RWPE2 (cell line): ENCODE measurements at regions not wholly inside any gene's neighbourhood (a gene's known extent, or its start where the extent isn't known, plus 50 kb on each side); places are given as distances from the start of the nearest gene placed in this dataset.

Experiments used
- ATAC-seq: fragments of 200-7000 bp; cut with Tn5 transposase; 3 replicates; pipeline ENCODE4 v1.9.1; 2021; ENCODE audit warnings: low read depth
- DNase-seq: peaks from one replicate; pipeline ENCODE4 v3.0.0-alpha.2; 2020; ENCODE audit warnings: low spot score
- H3K27ac ChIP-seq: fragments of 450-650 bp; 2 replicates; pipeline ENCODE4 v1.5.1; 2017; ENCODE audit warnings: mild to moderate bottlenecking; ENCODE audit not compliant: poor library complexity, severe bottlenecking
- H3K27me3 ChIP-seq: fragments of 250-450 bp; sonication (Bioruptor Pico); 2 replicates; pipeline ENCODE4 v1.5.1; 2021; ENCODE audit warnings: mild to moderate bottlenecking, moderate library complexity; ENCODE audit not compliant: insufficient read depth, poor library complexity, severe bottlenecking
- H3K36me3 ChIP-seq: fragments of 250-450 bp; sonication (Bioruptor Pico); 2 replicates; pipeline ENCODE4 v1.5.1; 2020; ENCODE audit warnings: low read depth, mild to moderate bottlenecking, moderate library complexity
- H3K4me1 ChIP-seq: fragments of 250-450 bp; sonication (Bioruptor Pico); 2 replicates; pipeline ENCODE4 v1.5.1; 2021; ENCODE audit warnings: mild to moderate bottlenecking, moderate library complexity; ENCODE audit not compliant: insufficient read depth, poor library complexity, severe bottlenecking
- H3K4me3 ChIP-seq: fragments of 250-450 bp; sonication (Bioruptor Pico); 2 replicates; pipeline ENCODE4 v1.5.1; 2021; ENCODE audit warnings: mild to moderate bottlenecking, moderate library complexity; ENCODE audit not compliant: severe bottlenecking
- H3K9me3 ChIP-seq: fragments of 250-450 bp; sonication (Bioruptor Pico); 2 replicates; pipeline ENCODE4 v1.5.1; 2021; ENCODE audit warnings: mild to moderate bottlenecking, moderate library complexity; ENCODE audit not compliant: severe bottlenecking
- TF ChIP-seq, protein P1 (sequence below): fragments of 450-650 bp; IDR thresholded peaks from one replicate; pipeline ENCODE4 v1.5.1; 2017; ENCODE audit warnings: mild to moderate bottlenecking, moderate library complexity; ENCODE audit not compliant: poor library complexity, severe bottlenecking

DNA sequence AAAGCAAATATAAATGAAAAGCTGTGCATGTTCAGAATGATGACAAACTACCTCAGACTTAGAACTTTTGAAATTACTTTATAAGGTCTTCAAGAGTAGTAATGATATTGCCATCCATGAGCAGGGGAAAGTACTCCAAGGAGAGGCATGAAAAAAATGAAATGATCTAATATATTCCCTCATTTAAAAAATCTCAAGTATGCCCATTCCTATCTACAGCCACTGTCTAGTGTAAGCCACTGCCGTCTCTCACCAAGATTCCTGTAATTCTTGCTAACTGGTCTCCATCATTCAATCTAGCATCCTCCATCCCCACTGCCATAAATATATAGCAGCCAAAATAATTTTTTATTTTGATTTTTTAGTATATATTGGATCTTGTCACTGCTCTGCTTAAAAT lies 258.8 kb downstream of the PLOD2 start:
- ATAC-seq (no peak), DNase-seq (no peak)
- TF ChIP-seq, protein P1, sequence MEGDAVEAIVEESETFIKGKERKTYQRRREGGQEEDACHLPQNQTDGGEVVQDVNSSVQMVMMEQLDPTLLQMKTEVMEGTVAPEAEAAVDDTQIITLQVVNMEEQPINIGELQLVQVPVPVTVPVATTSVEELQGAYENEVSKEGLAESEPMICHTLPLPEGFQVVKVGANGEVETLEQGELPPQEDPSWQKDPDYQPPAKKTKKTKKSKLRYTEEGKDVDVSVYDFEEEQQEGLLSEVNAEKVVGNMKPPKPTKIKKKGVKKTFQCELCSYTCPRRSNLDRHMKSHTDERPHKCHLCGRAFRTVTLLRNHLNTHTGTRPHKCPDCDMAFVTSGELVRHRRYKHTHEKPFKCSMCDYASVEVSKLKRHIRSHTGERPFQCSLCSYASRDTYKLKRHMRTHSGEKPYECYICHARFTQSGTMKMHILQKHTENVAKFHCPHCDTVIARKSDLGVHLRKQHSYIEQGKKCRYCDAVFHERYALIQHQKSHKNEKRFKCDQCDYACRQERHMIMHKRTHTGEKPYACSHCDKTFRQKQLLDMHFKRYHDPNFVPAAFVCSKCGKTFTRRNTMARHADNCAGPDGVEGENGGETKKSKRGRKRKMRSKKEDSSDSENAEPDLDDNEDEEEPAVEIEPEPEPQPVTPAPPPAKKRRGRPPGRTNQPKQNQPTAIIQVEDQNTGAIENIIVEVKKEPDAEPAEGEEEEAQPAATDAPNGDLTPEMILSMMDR: no peak
- Histone ChIP-seq H3K4me3 (no peak overlapping the region), H3K9me3 (no peaks in the 10 kb centered on the region), H3K4me1 (no peaks in the 10 kb centered on the region), H3K36me3 (no peaks in the 10 kb centered on the region), H3K27ac (no peak overlapping the region), H3K27me3 (no peaks in the 10 kb centered on the region)

- ATAC-seq (no peak; the same call in 2 of the 3 replicates), DNase-seq (no peak)
- Histone ChIP-seq H3K9me3 (no peaks in the 10 kb centered on the region), H3K36me3 (no peaks in the 10 kb centered on the region), H3K4me1 (no peaks in the 10 kb centered on the region), H3K27me3 (no peaks in the 10 kb centered on the region), H3K27ac (no peak overlapping the region), H3K4me3 (no peak overlapping the region)
- TF ChIP-seq, protein P1: no peak
Measured at GRCh38 chr3:145903472-145904013, 257.4 kb downstream of the PLOD2 start.

DNA sequence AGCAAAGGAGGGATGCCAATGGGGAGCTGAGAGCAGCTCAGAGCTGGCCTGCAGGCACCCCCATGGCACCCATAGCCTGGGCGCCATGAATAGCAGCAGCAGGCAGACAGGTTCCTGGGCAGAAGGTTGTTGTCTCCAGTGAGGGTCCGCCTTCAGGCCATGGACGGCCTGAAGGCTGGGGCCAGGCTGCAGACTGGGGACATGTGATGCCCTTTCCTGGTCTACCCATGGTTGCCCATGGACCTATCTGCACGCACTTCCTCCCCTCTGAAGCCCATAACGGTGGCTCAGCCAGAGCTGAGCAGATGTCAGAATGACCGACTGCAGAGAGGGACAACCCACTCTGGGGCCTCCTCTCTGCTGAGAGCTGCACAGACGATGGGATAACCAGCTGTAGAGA lies 256.8 kb downstream of the PLOD2 start:
- H3K4me3 ChIP-seq: no peak overlapping the region
- no peaks in the 10 kb centered on the region for H3K9me3 ChIP-seq
- TF ChIP-seq, protein P1: no peak
- ATAC-seq (no peak; the same call in 2 of the 3 replicates), DNase-seq (no peak)
- H3K4me1 ChIP-seq: no peaks in the 10 kb centered on the region
- no peak overlapping the region for H3K27ac ChIP-seq
- no peaks in the 10 kb centered on the region for H3K27me3 ChIP-seq
- H3K36me3 ChIP-seq: no peaks in the 10 kb centered on the region

- no peaks in the 10 kb centered on the region for H3K36me3 ChIP-seq
- H3K27me3 ChIP-seq: no peaks in the 10 kb centered on the region
- no peaks in the 10 kb centered on the region for H3K9me3 ChIP-seq
- DNase-seq (no peak), ATAC-seq (no peak)
- no peak overlapping the region for H3K27ac ChIP-seq
- H3K4me3 ChIP-seq: no peak overlapping the region
- no peaks in the 10 kb centered on the region for H3K4me1 ChIP-seq
- TF ChIP-seq, protein P1: no peak
Measured at GRCh38 chr3:145906301-145906700, 254.7 kb downstream of the PLOD2 start.

DNA sequence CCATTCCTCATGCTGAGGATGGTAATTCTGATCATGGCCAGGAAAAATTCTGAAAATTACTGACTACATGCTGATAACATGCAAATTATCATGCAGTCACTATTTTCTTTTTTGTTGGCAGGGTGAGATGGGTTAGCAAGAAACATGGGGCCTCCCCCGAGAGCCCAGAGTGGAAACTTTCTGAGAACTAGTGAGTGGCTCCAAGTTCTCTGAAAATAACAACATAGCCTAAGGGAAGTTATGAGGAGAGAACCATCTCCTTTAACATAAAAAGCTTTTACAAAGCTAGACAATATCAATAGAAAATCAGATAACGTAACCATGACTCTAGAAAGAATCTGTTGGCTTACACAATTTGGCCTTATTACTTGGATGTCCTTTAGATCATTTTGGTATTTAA lies 254.2 kb downstream of the PLOD2 start:
- Histone ChIP-seq H3K4me3 (no peak overlapping the region), H3K36me3 (no peaks in the 10 kb centered on the region), H3K9me3 (no peaks in the 10 kb centered on the region), H3K4me1 (no peaks in the 10 kb centered on the region), H3K27ac (no peak overlapping the region), H3K27me3 (no peaks in the 10 kb centered on the region)
- TF ChIP-seq, protein P1: no peak
- DNase-seq (no peak), ATAC-seq (no peak)
